Testis (tissue), 2 donors: ENCODE measurements at regions not wholly inside any gene's neighbourhood (a gene's known extent, or its start where the extent isn't known, plus 50 kb on each side); places are given as distances from the start of the nearest gene placed in this dataset.

ENCODE experiments used
- DNase-seq: peaks from one replicate; pipeline ENCODE4 v3.0.0-alpha.2; 2019
- H3K27ac ChIP-seq, 2 donors: fragments of 200-600 bp; sonication (generic); one replicate each; pipeline ENCODE4 v1.5.1; 2019
- H3K27me3 ChIP-seq: fragments of 200-600 bp; sonication (generic); one replicate; pipeline ENCODE4 v1.5.1; 2019
- H3K36me3 ChIP-seq: fragments of 200-600 bp; sonication (generic); one replicate; pipeline ENCODE4 v1.5.1; 2017; ENCODE audit warnings: low read depth; ENCODE audit errors: missing control alignments
- H3K4me1 ChIP-seq: fragments of 200-600 bp; sonication (generic); one replicate; pipeline ENCODE4 v1.5.1; 2019
- H3K4me3 ChIP-seq, 2 donors: fragments of 200-600 bp; sonication (generic); one replicate each; pipeline ENCODE4 v1.5.1; 2017 to 2019
- H3K9me3 ChIP-seq: fragments of 200-600 bp; sonication (generic); one replicate; pipeline ENCODE4 v1.5.1; 2017
- CTCF ChIP-seq, 3 experiments: fragments of 450-650 bp in 2 of 3; fragments of 200-600 bp in 1 of 3; sonication (generic) in 1 of 3; IDR thresholded peaks; one replicate each; pipeline ENCODE4 v1.5.1; 2016 to 2019; ENCODE audit warnings: antibody characterized with exemption in 3 of 3, mild to moderate bottlenecking in 2 of 3, moderate library complexity in 1 of 3
- POLR2A ChIP-seq: fragments of 450-650 bp; IDR thresholded peaks from one replicate; pipeline ENCODE4 v1.6.1; 2017; ENCODE audit warnings: antibody characterized with exemption, mild to moderate bottlenecking, moderate library complexity
- WGBS, 2 donors: methylation state at CpG; one replicate each; pipeline ENCODE4 v1.1.5; 2018; 5-methylcytosine and 5-hydroxymethylcytosine counted together
- intact Hi-C: fragments of 100-400 bp; cut with DNase I; formaldehyde crosslinking; loops from one replicate; pipeline ENCODE4 v1.15.1; 2023; ENCODE audit warnings: low total_unique reads

DNA sequence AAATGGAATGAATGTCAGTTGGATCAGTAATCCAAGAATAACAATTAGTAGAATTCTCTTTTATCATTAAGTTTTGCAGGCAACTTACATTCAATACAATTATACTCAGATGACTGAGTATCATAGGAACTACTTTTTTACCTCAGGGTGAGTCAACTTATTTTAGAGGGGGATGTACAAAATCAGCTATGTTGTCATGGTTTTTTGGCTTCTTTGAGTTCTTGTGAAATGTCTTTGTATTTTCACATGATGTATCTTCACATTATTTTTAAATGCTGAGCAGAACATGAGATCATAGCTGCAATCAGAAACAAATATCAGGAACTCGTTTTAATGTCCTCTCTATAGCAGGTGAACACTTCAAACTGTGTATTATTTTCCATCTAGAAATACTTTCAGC, 65.3 kb upstream of the PTPRR start:
- no peaks in the 10 kb centered on the region for H3K9me3 ChIP-seq
- no peaks in the 10 kb centered on the region for H3K36me3 ChIP-seq
- no peak overlapping the region for H3K4me3 ChIP-seq
- TF ChIP-seq POLR2A = no peak
- no peak for TF ChIP-seq CTCF (IDR thresholded peaks at IDR 0.05)
- no peaks in the 10 kb centered on the region for H3K27me3 ChIP-seq
- intact Hi-C loops = no loop called here
- DNase-seq = no peak
- H3K27ac ChIP-seq = no peak overlapping the region
- 65 to 66% methylated on average over 1 of the region's 1 CpG for WGBS, 2 donors
- no peaks in the 10 kb centered on the region for H3K4me1 ChIP-seq

DNA sequence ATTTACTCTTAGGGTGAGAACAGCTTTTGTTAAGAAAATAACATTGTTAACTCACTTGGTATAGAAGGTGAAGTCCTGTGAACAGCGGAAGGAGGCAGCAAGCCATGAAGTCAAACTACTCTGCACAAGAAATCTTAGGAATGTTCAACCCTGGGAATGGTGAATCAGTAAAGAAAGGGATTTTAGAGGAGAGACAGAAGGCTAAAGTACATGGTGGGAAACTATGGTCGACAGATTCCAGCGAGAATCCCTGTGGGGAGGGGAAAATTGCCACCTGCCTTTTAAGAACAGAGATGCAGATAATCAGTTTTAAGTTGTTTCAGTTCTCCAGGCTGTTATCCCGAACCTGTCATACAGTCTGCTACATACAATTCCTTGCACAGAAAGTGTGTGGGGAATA, 63.2 kb upstream of the PTPRR start:
- no peak for DNase-seq
- WGBS, 2 donors = 64 to 75% methylated on average over 4 of the region's 4 CpGs

DNA sequence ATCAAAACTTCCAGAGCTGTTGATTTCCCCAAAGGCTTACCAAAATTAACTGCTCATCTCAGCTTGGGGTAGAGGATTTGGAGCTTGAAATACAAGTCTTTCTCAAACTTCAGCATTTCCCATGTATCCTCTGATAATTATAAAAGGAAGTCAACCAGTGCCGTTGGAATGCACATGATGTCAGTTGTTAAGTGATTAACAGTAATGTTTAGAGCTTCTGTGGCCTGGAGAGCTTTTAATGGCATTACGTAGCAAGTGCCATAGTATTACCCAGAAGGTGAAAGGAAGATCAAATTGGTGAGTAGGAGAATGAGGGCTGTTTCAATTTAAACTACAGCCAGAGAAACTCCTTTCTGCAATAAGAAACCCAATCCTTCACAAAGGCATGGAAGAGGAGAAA, 62.5 kb upstream of the PTPRR start:
- Histone ChIP-seq H3K27ac (no peak overlapping the region), H3K9me3 (no peaks in the 10 kb centered on the region), H3K36me3 (no peaks in the 10 kb centered on the region), H3K4me1 (no peaks in the 10 kb centered on the region), H3K27me3 (no peaks in the 10 kb centered on the region), H3K4me3 (no peak overlapping the region)
- DNase-seq = no peak
- intact Hi-C loops = no loop called here
- 61 to 69% methylated on average over 2 of the region's 2 CpGs for WGBS, 2 donors
- TF ChIP-seq CTCF (IDR thresholded peaks at IDR 0.05) (no peak), POLR2A (no peak)

More for the DNA sequence above, 63.2 kb upstream of the PTPRR start:
- no peak overlapping the region for H3K4me3 ChIP-seq
- no peak overlapping the region for H3K27ac ChIP-seq
- H3K36me3 ChIP-seq = no peaks in the 10 kb centered on the region
- H3K4me1 ChIP-seq = no peaks in the 10 kb centered on the region
- intact Hi-C loops = no loop called here
- no peaks in the 10 kb centered on the region for H3K27me3 ChIP-seq
- H3K9me3 ChIP-seq = no peaks in the 10 kb centered on the region
- TF ChIP-seq POLR2A (no peak), CTCF (IDR thresholded peaks at IDR 0.05) (no peak)

DNA sequence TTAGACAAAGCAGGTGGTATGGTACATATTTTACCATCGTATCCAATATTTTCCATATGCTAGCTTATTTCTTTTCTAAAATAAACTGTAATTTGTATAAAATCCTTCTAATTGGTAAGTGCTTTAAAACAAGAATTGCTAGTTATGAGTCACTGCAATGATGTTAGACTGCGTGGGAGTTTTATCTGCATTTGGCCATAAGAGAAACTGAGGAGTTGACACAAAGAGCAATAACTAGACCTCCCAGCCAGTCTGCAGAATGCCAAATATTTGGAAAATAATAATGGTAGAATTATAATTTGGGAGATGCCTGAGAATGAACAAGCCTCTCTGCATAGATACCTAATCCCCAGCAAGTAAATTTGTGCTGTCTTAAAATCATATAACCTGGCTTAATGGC, 61.7 kb upstream of the PTPRR start:
- TF ChIP-seq CTCF (IDR thresholded peaks at IDR 0.05) (no peak), POLR2A (no peak)

DNA sequence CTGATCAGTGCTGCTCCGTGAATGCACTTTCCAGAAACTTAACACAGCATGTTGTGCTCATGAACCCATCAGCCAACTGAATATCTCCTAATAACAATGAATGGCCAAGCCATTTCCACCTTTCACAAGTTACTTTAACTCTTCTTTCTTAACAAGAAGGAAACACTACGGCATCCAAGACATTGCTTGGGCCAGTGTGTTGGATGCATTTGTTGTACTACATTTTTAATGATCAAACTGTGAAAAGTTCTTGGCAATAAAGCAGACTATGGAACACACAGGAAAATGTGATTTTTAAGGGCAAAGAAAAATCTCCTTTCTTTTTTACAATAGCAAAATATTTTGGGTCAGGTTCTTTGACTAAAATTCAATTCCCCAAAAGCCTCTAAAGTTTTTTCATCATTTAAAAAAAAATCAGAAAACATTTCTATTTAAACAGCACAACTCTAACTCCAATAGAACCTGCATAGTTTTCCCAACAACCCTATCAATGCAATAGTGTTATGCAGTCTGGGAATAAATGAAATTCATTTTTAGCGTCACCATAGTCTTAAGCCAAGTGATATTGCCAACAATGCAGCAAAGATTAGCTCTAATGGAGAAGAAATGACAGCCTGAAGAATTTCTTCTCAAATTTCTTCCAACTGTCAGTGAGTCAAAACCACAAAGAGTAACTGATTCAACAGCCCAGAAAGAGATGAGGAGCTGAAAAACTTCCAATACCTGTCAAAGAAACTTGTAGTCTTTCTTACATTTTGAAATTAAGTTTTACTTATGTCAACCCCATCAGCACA, 50.7 kb upstream of the PTPRR start:
- no peak for DNase-seq
- TF ChIP-seq POLR2A (no peak), CTCF (IDR thresholded peaks at IDR 0.05) (no peak)
- Histone ChIP-seq H3K27me3 (no peaks in the 10 kb centered on the region), H3K4me1 (no peaks in the 10 kb centered on the region), H3K27ac (no peak overlapping the region), H3K9me3 (no peaks in the 10 kb centered on the region), H3K36me3 (no peaks in the 10 kb centered on the region), H3K4me3 (no peak overlapping the region)
- WGBS, 2 donors = 62 to 72% methylated on average over 3 of the region's 3 CpGs
- intact Hi-C loops = no loop called here

More for the DNA sequence above, 61.7 kb upstream of the PTPRR start:
- WGBS, 2 donors = 59 to 67% methylated on average over 2 of the region's 2 CpGs
- Histone ChIP-seq H3K4me3 (no peak overlapping the region), H3K9me3 (no peaks in the 10 kb centered on the region), H3K27me3 (no peaks in the 10 kb centered on the region), H3K27ac (no peak overlapping the region), H3K36me3 (no peaks in the 10 kb centered on the region), H3K4me1 (no peaks in the 10 kb centered on the region)
- intact Hi-C loops = no loop called here
- no peak for DNase-seq
